Activated CD8-positive, alpha-beta T cell treated with anti-CD3 and anti-CD28 coated beads for 36 hours (primary cell): ENCODE measurements at regions not wholly inside any gene's neighbourhood (a gene's known extent, or its start where the extent isn't known, plus 50 kb on each side); places are given as distances from the start of the nearest gene placed in this dataset.

Source experiments
- ATAC-seq: fragments of 200-7000 bp; cut with Tn5 transposase; one replicate; pipeline ENCODE4 v1.10.0; 2021; ENCODE audit warnings: mild to moderate bottlenecking, moderate library complexity
- CTCF ChIA-PET: fragments of 350-600 bp; sonication (Branson Sonifier 250); formaldehyde crosslinking; loops from one replicate; lab custom pipeline; 2021; ENCODE audit warnings: antibody characterized with exemption; lab: Charles Lee
- POLR2A ChIA-PET: fragments of 350-600 bp; sonication (Branson Sonifier 250); formaldehyde crosslinking; loops from one replicate; lab custom pipeline; 2021; ENCODE audit warnings: antibody characterized with exemption; lab: Charles Lee
- DNase-seq: peaks from one replicate; pipeline ENCODE4 v3.0.0-alpha.2; 2020
- H3K27ac Mint-ChIP-seq: one replicate; pipeline ENCODE4 v1.8.0; 2021; ENCODE audit warnings: mild to moderate bottlenecking, mixed read lengths
- H3K27me3 Mint-ChIP-seq: one replicate; pipeline ENCODE4 v1.8.0; 2021; ENCODE audit warnings: mixed read lengths
- H3K36me3 Mint-ChIP-seq: one replicate; pipeline ENCODE4 v1.8.0; 2021; ENCODE audit warnings: low read depth, mixed read lengths
- H3K4me1 Mint-ChIP-seq: one replicate; pipeline ENCODE4 v1.8.0; 2021; ENCODE audit warnings: low read depth, mixed read lengths
- H3K4me3 Mint-ChIP-seq: one replicate; pipeline ENCODE4 v1.8.0; 2021; ENCODE audit warnings: mild to moderate bottlenecking, moderate library complexity, mixed read lengths
- H3K9me3 Mint-ChIP-seq: one replicate; pipeline ENCODE4 v1.8.0; 2021; ENCODE audit warnings: mixed read lengths
- CTCF ChIP-seq: fragments of 200-600 bp; IDR thresholded peaks from one replicate; pipeline ENCODE4 v1.8.0; 2022; ENCODE audit warnings: antibody characterized with exemption, mild to moderate bottlenecking
- intact Hi-C: fragments of 100-400 bp; cut with micrococcal nuclease; formaldehyde crosslinking; loops from one replicate; pipeline ENCODE4 v1.10.0; 2022

- CTCF ChIA-PET: no interaction called here
- no peak overlapping the region for H3K4me3 Mint-ChIP-seq
- intact Hi-C loops: no loop called here
- ATAC-seq (no peak), DNase-seq (no peak)
- no peaks in the 10 kb centered on the region for H3K27me3 Mint-ChIP-seq
- H3K27ac Mint-ChIP-seq: no peak overlapping the region
- POLR2A ChIA-PET: no interaction called here
- no peaks in the 10 kb centered on the region for H3K36me3 Mint-ChIP-seq
- TF ChIP-seq CTCF: no peak
- H3K4me1 Mint-ChIP-seq: no peaks in the 10 kb centered on the region
- H3K9me3 Mint-ChIP-seq: no peaks in the 10 kb centered on the region
Observed at GRCh38 chr2:129050101-129050500, 731.4 kb upstream of the HS6ST1 start.

GRCh38 chr2:129055242-129055641 lies 736.6 kb upstream of the HS6ST1 start:
- TF ChIP-seq CTCF: no peak
- H3K27me3 Mint-ChIP-seq: no peaks in the 10 kb centered on the region
- H3K4me3 Mint-ChIP-seq: no peak overlapping the region
- CTCF ChIA-PET: no interaction called here
- DNase-seq: no peak
- POLR2A ChIA-PET: interaction anchor here (1.2 kb wide), 1 partner anchor 120 kb away, joined by 3 read pairs; no protein-coding TSS in a partner anchor
- H3K9me3 Mint-ChIP-seq: no peaks in the 10 kb centered on the region
- intact Hi-C loops: no loop called here
- no peaks in the 10 kb centered on the region for H3K4me1 Mint-ChIP-seq
- H3K27ac Mint-ChIP-seq: no peak overlapping the region
- no peak for ATAC-seq
- no peaks in the 10 kb centered on the region for H3K36me3 Mint-ChIP-seq

- POLR2A ChIA-PET: interaction anchor here (1.2 kb wide), 1 partner anchor 121 kb away, joined by 3 read pairs; no protein-coding TSS in a partner anchor
- ATAC-seq: no peak
- Mint-ChIP-seq H3K9me3 (no peaks in the 10 kb centered on the region), H3K4me1 (no peaks in the 10 kb centered on the region), H3K36me3 (no peaks in the 10 kb centered on the region), H3K4me3 (no peak overlapping the region), H3K27me3 (no peaks in the 10 kb centered on the region), H3K27ac (no peak overlapping the region)
- DNase-seq: no peak
- intact Hi-C loops: no loop called here
- no peak for TF ChIP-seq CTCF
- CTCF ChIA-PET: no interaction called here
Observed at GRCh38 chr2:129055824-129056223, 737.2 kb upstream of the HS6ST1 start.

- H3K36me3 Mint-ChIP-seq: no peaks in the 10 kb centered on the region
- POLR2A ChIA-PET: interaction anchor here (1.2 kb wide), 1 partner anchor 122 kb away, joined by 3 read pairs; no protein-coding TSS in a partner anchor
- no peak for TF ChIP-seq CTCF
- no peak for DNase-seq
- no peak overlapping the region for H3K4me3 Mint-ChIP-seq
- CTCF ChIA-PET: no interaction called here
- ATAC-seq: no peak
- H3K27me3 Mint-ChIP-seq: no peaks in the 10 kb centered on the region
- intact Hi-C loops: no loop called here
- no peaks in the 10 kb centered on the region for H3K4me1 Mint-ChIP-seq
- no peaks in the 10 kb centered on the region for H3K9me3 Mint-ChIP-seq
- H3K27ac Mint-ChIP-seq: no peak overlapping the region
Observed at GRCh38 chr2:129056309-129056958, 737.8 kb upstream of the HS6ST1 start.

- no peaks in the 10 kb centered on the region for H3K36me3 Mint-ChIP-seq
- H3K9me3 Mint-ChIP-seq: no peaks in the 10 kb centered on the region
- intact Hi-C loops: no loop called here
- no peak for TF ChIP-seq CTCF
- H3K4me1 Mint-ChIP-seq: no peaks in the 10 kb centered on the region
- CTCF ChIA-PET: no interaction called here
- no peaks in the 10 kb centered on the region for H3K27me3 Mint-ChIP-seq
- no peak for DNase-seq
- H3K4me3 Mint-ChIP-seq: no peak overlapping the region
- no peak for ATAC-seq
- POLR2A ChIA-PET: no interaction called here
- H3K27ac Mint-ChIP-seq: no peak overlapping the region
Observed at GRCh38 chr2:129056959-129057317, 738.3 kb upstream of the HS6ST1 start.
